ENCODE measurements at regions not wholly inside any gene's neighbourhood (a gene's known extent, or its start where the extent isn't known, plus 50 kb on each side); places are given as distances from the start of the nearest gene placed in this dataset.

GRCh38 chr2:67689186-67689585 is 292.1 kb downstream of the ETAA1 start:
- WGBS, result 73% methylated on average over 3 of the region's 3 CpGs
- no peaks in the 10 kb centered on the region for H3K36me3 ChIP-seq
- TF ChIP-seq CTCF (IDR thresholded peaks at IDR 0.05) (no peak), EP300 (IDR thresholded peaks at IDR 0.05) (no peak), POLR2A (IDR thresholded peaks at IDR 0.05; ENCODE audit: low read depth) (no peak), POLR2AphosphoS5 (IDR thresholded peaks at IDR 0.05) (no peak)
- intact Hi-C loops (cut with DNase I), result no loop called here
- no peaks in the 10 kb centered on the region for H3K4me1 ChIP-seq
- H3K27me3 ChIP-seq, result no peaks in the 10 kb centered on the region
- H3K9me3 ChIP-seq, result no peaks in the 10 kb centered on the region
- no peak for DNase-seq (ENCODE audit: extremely low spot score)
- no peak overlapping the region for H3K27ac ChIP-seq (replicated peaks in 1 of 4)
- no peak overlapping the region for H3K4me3 ChIP-seq

GRCh38 chr2:67689651-67690050 is 292.5 kb downstream of the ETAA1 start:
- no peaks in the 10 kb centered on the region for H3K36me3 ChIP-seq
- H3K4me3 ChIP-seq, result no peak overlapping the region
- TF ChIP-seq POLR2AphosphoS5 (IDR thresholded peaks at IDR 0.05) (no peak), EP300 (IDR thresholded peaks at IDR 0.05) (no peak)
- no peaks in the 10 kb centered on the region for H3K9me3 ChIP-seq
- no peak overlapping the region for H3K27ac ChIP-seq (replicated peaks in 1 of 4)
- H3K27me3 ChIP-seq, result no peaks in the 10 kb centered on the region
- no peaks in the 10 kb centered on the region for H3K4me1 ChIP-seq
- DNase-seq (ENCODE audit: extremely low spot score), result no peak
- 79% methylated on average over 1 of the region's 1 CpG for WGBS
- intact Hi-C loops (cut with DNase I), result no loop called here

- Histone ChIP-seq H3K9me3 (no peaks in the 10 kb centered on the region), H3K27ac (replicated peaks in 1 of 4) (no peak overlapping the region), H3K4me1 (no peaks in the 10 kb centered on the region), H3K36me3 (no peaks in the 10 kb centered on the region), H3K4me3 (no peak overlapping the region), H3K27me3 (no peaks in the 10 kb centered on the region)
- TF ChIP-seq CTCF (IDR thresholded peaks at IDR 0.05), result no peak
- no peak for TF ChIP-seq POLR2A (IDR thresholded peaks at IDR 0.05; ENCODE audit: low read depth)
- TF ChIP-seq EP300 (IDR thresholded peaks at IDR 0.05), result no peak
- no peak for TF ChIP-seq POLR2AphosphoS5 (IDR thresholded peaks at IDR 0.05)
- intact Hi-C loops (cut with DNase I), result no loop called here
- no peak for DNase-seq (ENCODE audit: extremely low spot score)
- 46% methylated on average over 10 of the region's 10 CpGs for WGBS
These were observed 297.3 kb downstream of the ETAA1 start for GRCh38 chr2:67694445-67694844.

GRCh38 chr2:67701011-67701410 is 303.9 kb downstream of the ETAA1 start:
- intact Hi-C loops (cut with DNase I), result no loop called here
- no peak overlapping the region for H3K27ac ChIP-seq (replicated peaks in 1 of 4)
- H3K27me3 ChIP-seq, result no peaks in the 10 kb centered on the region
- WGBS, result 96% methylated on average over 4 of the region's 4 CpGs
- H3K36me3 ChIP-seq, result no peaks in the 10 kb centered on the region
- TF ChIP-seq EP300 (IDR thresholded peaks at IDR 0.05) (no peak), POLR2A (IDR thresholded peaks at IDR 0.05; ENCODE audit: low read depth) (no peak), POLR2AphosphoS5 (IDR thresholded peaks at IDR 0.05) (no peak), CTCF (IDR thresholded peaks at IDR 0.05) (no peak)
- H3K9me3 ChIP-seq, result no peaks in the 10 kb centered on the region
- DNase-seq (ENCODE audit: extremely low spot score), result no peak
- no peak overlapping the region for H3K4me3 ChIP-seq
- no peaks in the 10 kb centered on the region for H3K4me1 ChIP-seq

GRCh38 chr2:67702284-67702683 is 305.2 kb downstream of the ETAA1 start:
- intact Hi-C loops (cut with DNase I), result no loop called here
- 82% methylated on average over 4 of the region's 4 CpGs for WGBS
- no peak for DNase-seq (ENCODE audit: extremely low spot score)

More at GRCh38 chr2:67702284-67702683, 305.2 kb downstream of the ETAA1 start:
- Histone ChIP-seq H3K4me1 (no peaks in the 10 kb centered on the region), H3K36me3 (no peaks in the 10 kb centered on the region), H3K27me3 (no peaks in the 10 kb centered on the region), H3K9me3 (no peaks in the 10 kb centered on the region), H3K27ac (replicated peaks in 1 of 4) (no peak overlapping the region), H3K4me3 (no peak overlapping the region)
- TF ChIP-seq CTCF (IDR thresholded peaks at IDR 0.05) (no peak), POLR2AphosphoS5 (IDR thresholded peaks at IDR 0.05) (no peak), POLR2A (IDR thresholded peaks at IDR 0.05; ENCODE audit: low read depth) (no peak), EP300 (IDR thresholded peaks at IDR 0.05) (no peak)
